Activated CD8-positive, alpha-beta memory T cell treated with anti-CD3 and anti-CD28 coated beads for 48 hours (primary cell): ENCODE measurements at regions not wholly inside any gene's neighbourhood (a gene's known extent, or its start where the extent isn't known, plus 50 kb on each side); places are given as distances from the start of the nearest gene placed in this dataset.
"Not testable (repeated sequence)": the region's sequence is repeated elsewhere in the genome, so short reads cannot be mapped to it uniquely, and the experiment has no call there.

ENCODE experiments used
- DNase-seq, 3 experiments: peaks; one replicate each; pipeline ENCODE4 v3.0.0-alpha.2; 2020; ENCODE audit warnings: low read depth in 2 of 3, low spot score in 2 of 3

DNA sequence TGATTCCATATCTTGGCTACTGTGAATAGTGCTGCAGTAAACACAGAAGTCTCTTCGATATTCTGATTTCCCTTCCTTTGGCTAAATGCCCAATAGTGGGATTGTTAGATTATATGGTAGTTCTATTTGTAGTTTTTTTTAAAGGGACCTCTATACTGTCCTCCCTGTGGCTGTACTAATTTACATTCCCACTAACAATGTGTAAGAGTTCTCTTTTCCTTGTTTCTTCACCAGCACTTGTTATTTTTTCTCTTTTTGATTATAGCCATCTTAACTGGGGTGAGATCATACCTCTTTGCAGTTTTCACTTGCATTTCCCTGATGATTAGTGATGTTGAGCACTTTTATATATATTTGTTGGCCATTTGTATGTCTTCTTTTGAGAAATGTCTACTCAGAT, 102.0 kb downstream of the CARTPT start:
- no peak for DNase-seq

DNA sequence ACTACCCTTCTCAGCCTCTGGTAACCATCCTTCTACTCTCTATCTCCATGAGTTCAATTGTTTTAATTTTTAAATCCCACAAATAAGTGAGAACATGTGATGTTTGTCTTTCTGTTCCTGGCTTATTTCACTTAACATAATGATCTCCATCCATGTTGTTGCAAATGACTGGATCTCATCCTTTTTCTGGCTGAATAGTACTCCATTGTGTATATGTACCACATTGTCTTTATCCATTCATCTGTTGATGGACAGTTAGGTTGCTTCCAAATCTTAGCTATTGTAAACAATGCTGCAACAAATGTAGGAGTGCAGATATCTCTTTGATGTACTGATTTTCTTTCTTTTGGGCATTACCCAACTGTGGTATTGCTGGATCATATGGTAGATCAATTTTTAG, 103.0 kb downstream of the CARTPT start:
- DNase-seq, result not testable (repeated sequence)

DNA sequence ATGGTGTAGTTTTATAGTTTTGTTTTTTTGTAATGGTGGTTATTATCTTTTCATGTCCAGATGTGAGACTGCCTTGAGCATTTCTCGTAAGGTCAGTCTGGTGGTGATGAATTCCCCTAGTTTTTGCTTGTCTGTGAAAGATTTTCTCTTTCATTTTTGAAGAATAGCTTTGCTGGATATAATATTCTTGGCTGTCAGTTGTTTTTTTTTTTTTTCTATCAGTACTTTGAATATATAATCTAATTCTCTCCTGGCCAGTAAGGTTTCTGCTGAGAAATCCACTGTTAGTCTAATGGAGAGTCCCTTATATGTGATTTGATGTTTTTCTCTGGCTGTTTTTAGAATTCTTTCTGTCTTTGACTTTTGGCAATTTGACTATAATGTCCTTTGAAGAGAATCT, 106.9 kb downstream of the CARTPT start:
- no peak for DNase-seq

DNA sequence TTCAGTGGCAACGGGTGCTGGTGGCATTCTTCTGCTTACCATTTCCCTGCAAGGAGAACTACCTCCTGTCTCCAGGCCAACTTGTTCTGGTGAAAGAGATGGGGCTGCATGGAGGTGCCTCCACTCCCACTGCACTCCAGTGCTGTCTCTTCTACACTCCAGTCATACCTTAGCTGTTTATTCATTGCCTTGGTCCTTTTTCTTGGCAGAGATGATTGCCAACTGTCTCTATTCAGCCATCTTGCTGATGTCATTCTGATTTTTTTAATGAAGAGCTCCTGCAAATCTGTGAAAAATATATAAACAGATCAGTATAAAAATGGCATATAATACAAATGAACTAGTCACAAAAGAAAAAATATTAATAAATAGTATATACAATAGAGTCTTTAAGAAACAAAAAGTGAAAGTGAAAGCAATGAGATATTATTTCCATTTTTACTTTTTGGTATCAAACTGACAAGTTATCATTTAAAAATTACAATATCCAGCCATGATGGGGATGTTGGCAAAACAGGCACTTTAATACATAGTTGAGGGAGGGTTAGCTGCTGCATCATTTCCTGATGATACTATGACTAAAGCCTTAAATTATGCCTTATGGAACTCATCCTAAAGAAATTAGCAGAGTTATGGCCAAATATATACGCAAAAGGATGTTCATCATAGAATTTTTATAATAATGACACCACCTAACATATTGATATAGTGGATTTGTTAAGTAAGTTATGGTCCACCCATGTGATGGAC, 109.4 kb downstream of the CARTPT start:
- DNase-seq, result no peak

DNA sequence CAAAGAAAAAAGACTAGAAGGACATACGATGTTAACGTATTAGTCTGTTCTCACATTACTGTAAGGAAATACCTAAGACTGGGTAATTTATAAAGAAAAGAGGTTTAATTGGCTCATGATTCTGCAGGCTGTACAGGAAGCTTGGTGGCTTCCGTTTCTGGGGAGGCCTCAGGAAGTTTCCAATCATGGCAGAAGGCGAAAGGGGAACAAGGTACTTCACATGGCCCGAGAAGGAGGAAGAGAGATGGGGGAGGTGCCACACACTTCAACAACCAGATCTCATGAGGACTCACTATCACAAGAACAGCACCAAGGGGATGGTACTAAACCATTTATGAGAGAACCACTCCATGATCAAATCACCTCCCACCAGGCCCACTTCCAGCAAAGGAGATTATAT, 110.1 kb downstream of the CARTPT start:
- no peak for DNase-seq

DNA sequence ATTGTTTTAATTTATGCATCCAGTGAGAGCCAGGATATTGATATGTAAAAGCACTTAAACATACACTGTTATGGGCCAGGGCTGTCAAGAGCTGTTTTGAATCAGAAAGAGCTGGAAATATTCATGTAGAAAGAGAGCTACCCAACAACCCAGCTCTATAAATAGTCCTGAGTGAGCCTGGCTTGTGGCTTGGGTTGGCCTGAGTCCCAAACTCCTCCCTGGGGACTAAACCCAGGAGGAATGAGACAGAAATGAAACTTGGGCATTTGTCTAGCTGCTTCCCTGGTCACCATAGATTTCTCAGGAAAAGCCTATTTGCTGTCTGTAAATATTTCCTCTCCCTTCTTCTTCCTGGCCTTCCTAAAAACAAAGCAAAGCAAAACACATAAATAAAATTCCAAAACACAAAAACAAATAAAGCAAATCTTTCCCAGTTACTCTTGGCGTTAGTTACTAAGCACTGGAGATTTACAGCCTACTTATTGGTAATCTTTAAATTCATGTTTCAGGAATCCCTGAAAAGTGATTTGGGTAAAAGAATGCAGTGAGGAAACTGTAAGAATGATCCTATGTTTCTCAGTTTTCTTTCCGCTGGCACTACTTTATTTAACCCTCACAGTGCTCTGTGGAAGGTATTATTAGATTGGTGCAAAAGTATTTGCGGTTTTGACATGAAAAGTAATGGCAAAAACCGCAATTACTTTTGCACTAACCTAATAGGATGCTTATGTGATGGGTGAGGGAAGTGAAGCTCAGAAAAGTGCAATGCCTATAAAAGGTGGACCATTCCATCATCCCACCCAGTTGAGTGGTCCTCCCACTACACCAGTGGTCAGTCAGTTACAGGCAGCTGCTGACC, 111.8 kb downstream of the CARTPT start:
- no peak for DNase-seq

DNA sequence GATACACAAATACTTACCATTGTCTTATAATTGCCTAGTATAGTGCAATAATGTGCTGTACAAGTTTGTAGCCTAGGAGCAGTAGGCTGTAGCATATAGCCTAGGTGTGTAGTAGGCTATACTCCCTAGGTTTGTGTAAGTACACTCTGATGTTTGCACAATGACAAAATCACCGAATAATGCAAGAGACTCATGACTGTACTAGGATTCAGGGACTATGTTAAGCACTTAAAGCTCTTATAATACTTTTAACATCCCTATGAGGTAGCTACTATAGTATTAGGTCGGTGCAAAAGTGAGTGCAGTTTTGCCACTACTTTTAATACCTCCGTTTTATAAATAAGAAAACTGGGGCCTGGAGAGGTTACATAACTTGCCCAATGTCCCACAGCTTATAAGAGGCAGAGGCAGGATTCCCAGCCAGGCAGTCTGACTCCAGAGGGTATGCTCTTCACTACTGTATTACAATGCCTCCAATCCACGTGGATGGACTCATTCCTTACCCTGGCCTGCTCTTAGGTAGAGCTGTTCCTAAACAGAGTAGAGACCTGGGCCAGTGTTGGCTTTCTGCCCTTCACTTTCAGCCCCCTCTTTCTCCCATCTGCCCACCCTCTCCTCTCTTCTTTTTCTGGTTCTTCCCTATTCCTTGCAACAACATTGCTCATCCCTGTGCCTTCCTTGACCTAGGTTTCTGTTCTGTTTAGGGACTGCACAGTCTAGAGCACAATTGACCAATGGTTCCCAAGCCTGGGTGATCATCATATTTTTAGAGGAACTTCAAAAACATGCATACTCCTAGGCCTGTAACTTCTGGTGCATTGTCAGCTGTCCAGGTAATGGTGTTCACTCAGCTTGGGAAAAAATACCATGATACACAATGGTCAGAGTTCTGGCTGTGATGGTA, 114.0 kb downstream of the CARTPT start:
- no peak for DNase-seq

DNA sequence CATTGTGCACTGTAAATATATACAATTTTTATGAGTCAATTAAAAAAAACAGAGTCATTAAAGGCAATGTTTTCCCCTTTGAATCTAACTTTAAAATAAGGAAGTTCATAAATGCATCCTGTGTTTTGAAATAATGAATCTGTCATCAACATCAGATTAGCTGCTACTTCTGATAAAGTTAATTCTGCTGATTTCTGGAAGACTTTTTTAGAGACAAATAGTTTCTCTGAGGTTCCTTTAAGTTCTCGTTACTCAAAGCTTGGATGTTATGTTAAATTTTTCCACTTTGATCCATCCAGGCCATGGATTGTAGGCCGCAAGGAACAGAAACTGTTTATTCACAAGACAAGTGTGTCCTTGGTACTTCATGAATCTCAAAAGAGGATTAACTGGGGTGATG, 115.5 kb downstream of the CARTPT start:
- no peak for DNase-seq

DNA sequence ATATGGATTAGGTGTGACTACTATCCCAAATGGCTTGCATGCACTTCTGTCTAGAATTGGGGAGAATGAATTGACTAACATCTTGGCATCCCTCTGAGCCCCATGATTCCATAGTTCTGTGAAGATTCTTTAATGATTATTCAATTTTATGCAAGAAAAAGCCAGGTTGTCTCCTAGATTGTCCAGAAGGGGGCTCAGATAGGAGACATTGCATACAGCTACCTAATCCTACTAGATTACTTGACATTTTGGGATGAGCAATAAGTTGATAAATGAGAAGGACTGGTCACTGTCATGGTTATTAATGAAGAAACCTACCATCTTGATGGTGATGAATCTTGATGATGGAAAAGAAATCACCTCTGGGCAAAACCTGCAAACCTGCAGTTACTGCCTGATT, 117.0 kb downstream of the CARTPT start:
- no peak for DNase-seq

DNA sequence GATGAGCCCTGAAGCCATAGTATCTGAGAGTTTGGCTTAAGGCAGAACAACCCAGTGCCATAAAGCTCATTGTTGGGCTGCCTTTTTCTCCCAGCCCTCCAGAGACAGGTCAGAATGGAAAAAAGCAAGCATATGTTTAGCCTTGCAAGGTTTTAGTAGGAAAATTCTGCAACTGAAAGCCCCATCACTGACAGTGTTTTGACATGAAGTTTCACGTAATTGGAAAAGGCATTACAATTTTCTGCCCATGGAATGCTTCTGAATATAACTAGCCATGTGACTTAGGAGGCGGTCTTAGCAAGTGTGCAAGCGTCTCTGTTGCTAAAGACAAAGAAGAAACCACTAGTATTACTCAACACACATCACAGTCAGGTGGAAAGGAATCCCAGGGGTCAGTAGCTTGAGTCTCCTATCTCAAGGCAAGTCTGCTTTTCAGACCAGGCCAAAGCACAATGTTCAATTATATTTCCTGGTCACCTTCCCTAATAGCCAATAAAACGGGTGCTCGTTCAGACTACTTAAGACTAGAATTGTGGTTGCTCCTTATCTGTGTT, 117.6 kb downstream of the CARTPT start:
- no peak for DNase-seq

DNA sequence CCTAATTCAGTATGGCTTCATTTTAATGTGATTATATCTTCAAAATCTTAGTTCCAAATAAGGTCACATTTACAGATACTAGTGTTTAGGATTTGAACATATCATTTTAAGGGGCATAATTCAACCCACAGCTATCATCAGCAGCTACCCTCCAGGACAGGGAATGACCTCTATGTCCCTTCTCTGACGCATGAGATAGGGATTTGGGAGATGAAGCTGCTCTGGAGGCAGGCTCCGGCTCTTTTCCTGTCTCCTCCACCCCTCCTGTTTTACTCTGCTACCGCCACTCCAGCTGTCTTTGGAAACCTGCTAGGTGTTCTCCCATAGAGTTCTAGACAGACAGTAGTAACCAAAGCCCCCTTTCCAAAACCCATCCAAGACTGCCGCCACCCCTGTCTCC, 119.2 kb downstream of the CARTPT start:
- DNase-seq, result no peak

DNA sequence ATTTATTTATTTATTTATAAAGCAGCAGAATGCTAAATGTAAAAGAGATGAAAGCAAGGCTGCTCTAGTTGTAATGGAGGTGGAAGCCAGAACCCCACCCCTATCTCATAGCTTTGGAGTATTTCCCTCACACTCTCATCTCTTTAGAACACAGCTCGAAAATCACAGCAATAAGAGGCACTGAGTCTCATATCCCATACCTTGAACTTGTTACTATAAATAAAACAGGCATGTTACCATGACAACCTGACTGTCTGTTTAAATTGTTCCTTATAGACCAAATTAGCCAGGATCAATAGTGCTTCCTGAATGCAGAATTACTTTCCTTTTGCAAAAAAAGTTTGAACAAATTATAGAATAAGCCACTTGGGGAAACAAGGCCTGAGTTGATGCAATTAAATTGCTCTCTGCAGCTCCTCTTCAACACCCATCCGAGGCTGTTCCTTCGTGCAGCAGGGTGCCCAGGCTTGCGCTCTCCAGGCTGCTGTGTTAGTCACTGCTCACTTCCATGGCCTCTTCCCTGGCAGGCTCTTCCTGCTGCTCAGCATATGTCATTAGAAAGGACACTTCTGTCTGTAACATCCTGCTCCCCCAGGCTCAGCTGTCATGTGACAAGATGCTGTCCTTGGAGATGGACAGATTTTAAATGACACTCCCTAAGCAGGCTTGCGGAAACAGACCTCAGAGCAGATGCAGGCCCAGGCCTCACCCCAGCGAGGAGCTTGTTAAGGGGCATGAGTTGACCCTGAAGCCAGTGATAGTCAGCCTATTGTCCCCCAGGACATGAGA, 120.2 kb downstream of the CARTPT start:
- no peak for DNase-seq

DNA sequence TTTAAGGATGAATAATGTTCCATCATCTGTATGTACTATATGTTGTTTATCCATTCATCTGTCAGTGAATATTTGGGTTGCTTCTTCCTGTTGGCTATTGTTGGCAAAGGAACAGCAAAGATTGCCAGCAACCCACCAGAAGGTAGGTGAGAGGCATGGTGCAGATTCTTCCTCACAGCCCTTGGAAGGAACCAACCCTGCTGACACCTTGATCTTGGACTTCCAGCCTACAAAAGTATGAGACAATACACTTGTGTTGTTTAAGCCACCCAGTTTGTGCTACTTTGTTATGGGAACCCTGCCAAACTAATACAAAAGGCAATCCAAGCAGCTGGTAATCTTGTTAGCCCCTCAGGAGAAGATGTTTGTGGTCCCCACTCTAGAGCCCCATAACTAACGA, 122.0 kb downstream of the CARTPT start:
- DNase-seq, result no peak

DNA sequence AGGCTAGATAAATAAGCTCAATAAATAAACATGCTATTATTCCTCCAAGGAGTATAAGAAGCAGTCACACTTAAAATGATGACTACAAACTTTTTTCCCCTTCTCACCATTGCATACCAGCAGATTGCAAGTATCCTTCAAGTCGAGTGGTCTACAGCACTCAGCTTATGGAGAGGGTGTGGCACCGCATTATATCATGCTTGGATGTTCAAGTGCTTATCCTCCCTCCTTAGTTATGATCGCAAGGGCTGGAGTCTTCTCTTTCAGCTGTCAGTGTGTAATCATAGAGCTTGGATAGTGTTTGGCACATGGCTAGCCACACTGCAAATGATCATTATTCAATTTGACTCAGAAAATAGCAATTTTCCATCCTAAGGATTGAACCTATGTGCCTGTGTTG, 124.0 kb downstream of the CARTPT start:
- no peak for DNase-seq

DNA sequence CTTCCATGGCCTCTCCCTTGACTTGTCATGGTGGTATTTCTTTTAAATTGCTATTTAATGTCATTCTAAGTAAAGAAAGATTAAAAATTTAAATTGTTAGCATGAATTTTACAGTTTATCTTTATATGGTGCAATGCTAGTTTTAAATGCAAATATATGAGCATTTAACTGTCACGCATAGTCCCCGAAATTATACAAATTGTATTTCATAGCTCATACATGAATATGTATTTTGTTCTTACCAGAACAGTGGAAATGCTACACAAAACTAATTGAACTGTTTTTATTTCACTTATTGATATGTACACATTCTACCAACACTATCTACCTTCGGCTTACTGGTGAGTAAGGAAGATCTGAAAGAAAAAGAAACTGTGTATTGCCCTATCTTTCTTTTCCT, 125.8 kb downstream of the CARTPT start:
- no peak for DNase-seq

DNA sequence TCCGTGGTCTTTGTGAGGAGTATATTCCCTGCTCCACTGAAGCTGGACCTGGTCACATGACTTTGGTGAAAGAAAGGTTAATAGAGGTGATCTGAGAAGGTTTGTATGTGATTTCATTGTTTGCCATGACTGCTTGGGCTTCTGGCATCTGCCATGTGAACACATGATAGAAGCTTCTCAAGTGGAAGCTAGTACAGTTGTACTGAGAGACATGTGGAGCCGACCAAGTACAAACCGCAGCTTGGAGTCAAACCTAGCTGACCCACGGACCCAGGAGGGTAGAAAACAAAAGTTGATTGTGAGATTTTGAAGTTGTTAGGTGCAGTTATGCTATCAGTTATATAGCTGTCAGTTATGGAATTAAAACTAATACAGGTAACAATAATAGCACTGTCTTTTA, 140.4 kb downstream of the CARTPT start:
- no peak for DNase-seq

DNA sequence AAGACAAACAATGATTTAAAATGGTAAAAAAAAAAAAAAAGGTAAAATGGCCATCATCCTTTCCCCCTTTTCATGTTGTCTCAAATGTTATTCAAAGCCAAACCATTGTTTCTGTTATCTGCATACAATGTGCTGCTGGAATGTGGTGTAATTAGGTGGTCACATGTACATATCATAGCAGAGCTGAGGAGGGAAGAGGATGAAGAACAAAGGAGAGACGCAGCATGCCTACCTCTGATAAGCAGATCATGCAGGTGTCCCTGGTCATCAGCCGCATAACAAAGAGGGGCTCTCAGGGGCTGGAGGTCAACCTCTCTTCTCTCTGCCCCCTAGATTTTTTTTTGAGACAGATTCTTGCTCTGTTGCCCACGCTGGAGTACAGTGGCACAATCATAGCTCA, 141.0 kb downstream of the CARTPT start:
- DNase-seq, result no peak

DNA sequence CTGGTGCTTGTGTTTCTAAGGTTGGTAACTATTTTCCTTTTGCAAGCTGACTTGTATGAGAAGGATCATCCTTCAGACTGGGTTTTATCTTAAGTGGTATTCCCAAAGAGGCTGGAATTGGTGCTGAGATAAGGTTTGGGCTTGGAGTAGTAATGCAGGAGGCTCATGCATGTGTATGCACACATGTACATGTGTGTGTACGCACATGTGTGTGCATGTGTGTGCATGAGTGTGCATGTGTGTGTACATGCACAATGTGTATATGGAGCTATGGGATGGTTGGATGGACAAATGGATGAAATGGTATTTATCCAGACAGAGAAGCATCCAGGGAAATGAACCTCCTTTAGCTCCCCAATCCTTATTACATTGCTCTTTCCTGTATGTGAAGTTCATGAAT, 142.6 kb downstream of the CARTPT start:
- DNase-seq, result no peak

DNA sequence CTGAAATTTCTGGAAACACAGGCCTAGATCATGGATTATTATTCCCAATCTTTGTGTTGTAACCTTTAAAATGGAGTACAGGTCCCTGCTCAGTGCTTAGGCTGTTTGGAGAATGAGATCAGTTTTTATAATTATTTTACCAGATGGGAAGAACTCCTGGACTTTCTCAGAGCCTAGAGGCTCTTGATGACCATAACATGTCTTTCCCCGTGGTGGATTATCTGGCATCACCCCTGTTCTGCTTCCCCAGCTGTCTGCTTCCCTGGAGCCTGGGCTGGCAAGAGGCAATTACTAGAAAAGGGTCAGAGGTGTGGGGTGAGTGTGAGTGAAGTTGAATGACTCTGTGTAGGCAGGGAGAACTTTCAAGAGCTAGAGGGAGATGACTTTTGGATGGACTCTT, 143.0 kb downstream of the CARTPT start:
- no peak for DNase-seq

DNA sequence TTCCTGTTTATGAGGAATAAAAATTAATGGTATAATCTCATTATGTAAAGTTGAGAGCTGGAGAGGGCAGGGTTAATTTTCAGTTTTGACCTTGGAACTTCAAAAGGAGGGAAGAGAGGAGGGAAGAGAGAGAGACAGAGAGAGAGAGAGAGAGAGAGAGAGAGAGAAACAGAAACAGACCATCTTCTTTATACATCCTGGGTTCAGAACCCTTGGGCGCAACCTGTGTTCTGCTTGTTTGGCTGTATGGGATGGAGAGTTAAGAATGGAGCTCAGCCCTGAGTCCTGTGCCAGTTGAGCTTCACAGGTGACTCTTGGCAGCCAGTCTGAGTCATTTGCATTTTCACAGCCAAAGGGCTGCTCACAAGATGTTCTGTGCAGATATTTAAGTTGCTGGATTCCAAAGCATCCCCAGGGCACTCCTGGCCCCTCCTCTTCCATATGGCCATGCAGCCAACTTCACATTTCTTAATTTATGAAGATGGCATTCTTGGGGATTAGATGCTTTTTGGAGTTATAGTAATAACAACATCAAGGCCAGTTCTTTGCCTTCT, 143.5 kb downstream of the CARTPT start:
- DNase-seq, result no peak
